GM13976 (cell line): ENCODE measurements at regions not wholly inside any gene's neighbourhood (a gene's known extent, or its start where the extent isn't known, plus 50 kb on each side); places are given as distances from the start of the nearest gene placed in this dataset.

Source experiments
- DNase-seq: peaks from one replicate; pipeline ENCODE4 v3.0.0; 2012; ENCODE audit warnings: low spot score
- CTCF ChIP-seq: IDR thresholded peaks from 2 replicates; pipeline ENCODE4 v1.5.1; 2012; ENCODE audit warnings: borderline replicate concordance, mild to moderate bottlenecking; ENCODE audit not compliant: insufficient read depth; ENCODE audit errors: extremely low read depth, missing control alignments, control extremely low read depth
- in situ Hi-C: fragments of 300-500 bp; cut with MboI; formaldehyde crosslinking; loops from one replicate; pipeline ENCODE4 v1.12.0; 2022; ENCODE audit warnings: low sequenced_read_pairs, mixed read lengths, inconsistent platforms; ENCODE audit not compliant: unreplicated experiment

- DNase-seq: peak; percentile 73
Measured at GRCh38 chr10:3902054-3902808, 117.2 kb upstream of the KLF6 start.

GRCh38 chr10:3901370-3901769, 116.4 kb upstream of the KLF6 start:
- in situ Hi-C loops: no loop called here

More at GRCh38 chr10:3902054-3902808, 117.2 kb upstream of the KLF6 start:
- in situ Hi-C loops: no loop called here
- TF ChIP-seq CTCF: peak; percentile 16

GRCh38 chr10:3900391-3900790, 115.4 kb upstream of the KLF6 start:
- no peak for DNase-seq
- in situ Hi-C loops: no loop called here
- TF ChIP-seq CTCF: no peak

More at GRCh38 chr10:3901370-3901769, 116.4 kb upstream of the KLF6 start:
- no peak for TF ChIP-seq CTCF
- no peak for DNase-seq

GRCh38 chr10:3898821-3899220, 113.8 kb upstream of the KLF6 start:
- DNase-seq: no peak
- no peak for TF ChIP-seq CTCF
- in situ Hi-C loops: no loop called here

- DNase-seq: no peak
- TF ChIP-seq CTCF: no peak
- in situ Hi-C loops: no loop called here
Measured at GRCh38 chr10:3897156-3897555, 112.1 kb upstream of the KLF6 start.

- DNase-seq: no peak
- in situ Hi-C loops: no loop called here
- no peak for TF ChIP-seq CTCF
Measured at GRCh38 chr10:3896161-3896560, 111.2 kb upstream of the KLF6 start.
